PC-9 (cell line): ENCODE measurements at regions not wholly inside any gene's neighbourhood (a gene's known extent, or its start where the extent isn't known, plus 50 kb on each side); places are given as distances from the start of the nearest gene placed in this dataset.
A peak's percentile ranks its signal among the peaks of the same experiment; 100 is the strongest.

Experiments used
- BruUV-seq: library from RNA; stranded (reverse); fragments of 400-500 nt; replicated peaks from 2 replicates; lab custom pipeline; 2021; lab: Mats Ljungman, UMichigan
- CTCF ChIA-PET: fragments of 300-600 bp; sonication (Branson Sonifier 250); formaldehyde crosslinking; loops from one replicate; lab custom pipeline; 2022; ENCODE audit warnings: antibody characterized with exemption; lab: Charles Lee
- POLR2A ChIA-PET: fragments of 300-600 bp; sonication (Branson Sonifier 250); formaldehyde crosslinking; loops from one replicate; lab custom pipeline; 2022; ENCODE audit warnings: antibody characterized with exemption; ENCODE audit not compliant: unreplicated experiment; lab: Charles Lee
- DNase-seq, 2 experiments: peaks; one replicate each; pipeline versions ENCODE4 v3.0.0 to v3.0.0-alpha.2; 2015 to 2022; ENCODE audit warnings: mixed read lengths in 1 of 2
- H2AFZ ChIP-seq: fragments of 200-600 bp; sonication (generic); 2 replicates; pipeline ENCODE4 v1.8.1; 2017; ENCODE audit warnings: antibody characterized with exemption
- H3F3A ChIP-seq: fragments of 200-600 bp; sonication (generic); 2 replicates; pipeline ENCODE4 v1.8.1; 2017; ENCODE audit warnings: antibody characterized with exemption, mild to moderate bottlenecking, low read depth; ENCODE audit not compliant: insufficient read depth
- H3K27ac ChIP-seq: fragments of 200-600 bp; sonication (generic); 2 replicates; pipeline ENCODE4 v1.6.1; 2016; ENCODE audit warnings: mixed run types
- H3K27me3 ChIP-seq: fragments of 200-600 bp; sonication (generic); 2 replicates; pipeline ENCODE4 v1.6.1; 2016; ENCODE audit warnings: low read depth, mixed run types; ENCODE audit not compliant: insufficient read depth
- H3K36me3 ChIP-seq: fragments of 200-600 bp; sonication (generic); 2 replicates; pipeline ENCODE4 v1.6.1; 2016; ENCODE audit warnings: low read depth, mixed run types
- H3K4me1 ChIP-seq: fragments of 200-600 bp; sonication (generic); replicated peaks from 2 replicates; pipeline ENCODE4 v1.6.1; 2016; ENCODE audit warnings: mixed run types; ENCODE audit not compliant: insufficient read depth
- H3K4me2 ChIP-seq: fragments of 200-600 bp; sonication (generic); 2 replicates; pipeline ENCODE4 v1.6.1; 2017; ENCODE audit warnings: mixed run types
- H3K4me3 ChIP-seq: fragments of 200-600 bp; sonication (generic); 2 replicates; pipeline ENCODE4 v1.6.1; 2016; ENCODE audit warnings: mixed run types
- H3K79me2 ChIP-seq: fragments of 200-600 bp; sonication (generic); 2 replicates; pipeline ENCODE4 v1.6.1; 2017; ENCODE audit warnings: low read depth, mixed run types
- H3K9me2 ChIP-seq: fragments of 200-600 bp; sonication (generic); 2 replicates; pipeline ENCODE4 v1.8.1; 2017; ENCODE audit warnings: mild to moderate bottlenecking; ENCODE audit not compliant: insufficient read depth
- H3K9me3 ChIP-seq: fragments of 200-600 bp; sonication (generic); 2 replicates; pipeline ENCODE4 v1.8.1; 2016; ENCODE audit warnings: low read depth; ENCODE audit not compliant: insufficient read depth
- H4K20me1 ChIP-seq: fragments of 200-600 bp; sonication (generic); 2 replicates; pipeline ENCODE4 v1.8.1; 2017; ENCODE audit not compliant: insufficient read depth
- CTCF ChIP-seq: fragments of 200-600 bp; sonication (generic); conservative IDR thresholded peaks from 2 replicates; pipeline ENCODE4 v1.6.1; 2017; ENCODE audit warnings: mixed run types, antibody characterized with exemption, mild to moderate bottlenecking, moderate library complexity
- EZH2 ChIP-seq: fragments of 200-600 bp; sonication (generic); IDR thresholded peaks from 2 replicates; pipeline ENCODE4 v1.8.0; 2017; ENCODE audit warnings: antibody characterized with exemption, low read depth
- intact Hi-C: fragments of 100-400 bp; cut with micrococcal nuclease; formaldehyde crosslinking; loops from one replicate; pipeline ENCODE4 v1.10.0; 2022; ENCODE audit not compliant: unreplicated experiment

GRCh38 chr18:29002747-29003146 lies 825.8 kb upstream of the CDH2 start:
- Histone ChIP-seq H3K36me3 (no peaks in the 10 kb centered on the region), H4K20me1 (no peaks in the 10 kb centered on the region), H3K9me2 (no peaks in the 10 kb centered on the region), H3F3A (no peaks in the 10 kb centered on the region), H3K4me1 (no peaks in the 10 kb centered on the region), H3K9me3 (no peaks in the 10 kb centered on the region), H2AFZ (no peak overlapping the region; the same call in 1 of the 2 replicates), H3K79me2 (no peaks in the 10 kb centered on the region), H3K4me3 (no peak overlapping the region), H3K27me3 (no peaks in the 10 kb centered on the region), H3K4me2 (no peak overlapping the region), H3K27ac (no peak overlapping the region)
- ChIA-PET POLR2A (no interaction called here), CTCF (no interaction called here)
- TF ChIP-seq EZH2 (no peak), CTCF (no peak)
- BruUV-seq, result no TSS peak
- no peak for DNase-seq
- intact Hi-C loops, result no loop called here

GRCh38 chr18:28999726-29000125 lies 822.8 kb upstream of the CDH2 start:
- TF ChIP-seq CTCF (no peak), EZH2 (no peak)
- CTCF ChIA-PET, result no interaction called here
- H3K27ac ChIP-seq, result no peak overlapping the region
- no peak overlapping the region for H2AFZ ChIP-seq
- H3K4me1 ChIP-seq, result no peaks in the 10 kb centered on the region
- no peak overlapping the region for H3K4me2 ChIP-seq
- no peaks in the 10 kb centered on the region for H3K27me3 ChIP-seq
- H4K20me1 ChIP-seq, result no peaks in the 10 kb centered on the region
- no peak overlapping the region for H3K4me3 ChIP-seq
- no peak for DNase-seq
- intact Hi-C loops, result no loop called here
- no peaks in the 10 kb centered on the region for H3F3A ChIP-seq
- no peaks in the 10 kb centered on the region for H3K36me3 ChIP-seq
- no peaks in the 10 kb centered on the region for H3K9me3 ChIP-seq
- POLR2A ChIA-PET, result no interaction called here
- no peaks in the 10 kb centered on the region for H3K79me2 ChIP-seq
- BruUV-seq, result no TSS peak
- H3K9me2 ChIP-seq, result no peaks in the 10 kb centered on the region

- no peaks in the 10 kb centered on the region for H4K20me1 ChIP-seq
- ChIA-PET CTCF (no interaction called here), POLR2A (interaction anchor here (0.6 kb wide), 1 partner anchor 441 kb away, joined by 3 read pairs; no protein-coding TSS in a partner anchor)
- no peak overlapping the region for H2AFZ ChIP-seq
- no peak for DNase-seq
- peak; percentile 27; the same call in 1 of the 2 replicates for TF ChIP-seq CTCF
- no peak for TF ChIP-seq EZH2
- no peaks in the 10 kb centered on the region for H3K4me1 ChIP-seq
- H3K9me2 ChIP-seq, result no peaks in the 10 kb centered on the region
- H3K27ac ChIP-seq, result no peak overlapping the region
- no peaks in the 10 kb centered on the region for H3K27me3 ChIP-seq
- H3K4me2 ChIP-seq, result no peak overlapping the region
- H3K4me3 ChIP-seq, result no peak overlapping the region
- H3F3A ChIP-seq, result no peaks in the 10 kb centered on the region
- intact Hi-C loops, result no loop called here
- H3K36me3 ChIP-seq, result no peaks in the 10 kb centered on the region
- no peaks in the 10 kb centered on the region for H3K79me2 ChIP-seq
- no TSS peak for BruUV-seq
- no peaks in the 10 kb centered on the region for H3K9me3 ChIP-seq
Measured at GRCh38 chr18:28995319-28995718, 818.4 kb upstream of the CDH2 start.
